ENCODE measurements at regions not wholly inside any gene's neighbourhood (a gene's known extent, or its start where the extent isn't known, plus 50 kb on each side); places are given as distances from the start of the nearest gene placed in this dataset.
"Not testable (repeated sequence)": the region's sequence is repeated elsewhere in the genome, so short reads cannot be mapped to it uniquely, and the experiment has no call there.

DNA sequence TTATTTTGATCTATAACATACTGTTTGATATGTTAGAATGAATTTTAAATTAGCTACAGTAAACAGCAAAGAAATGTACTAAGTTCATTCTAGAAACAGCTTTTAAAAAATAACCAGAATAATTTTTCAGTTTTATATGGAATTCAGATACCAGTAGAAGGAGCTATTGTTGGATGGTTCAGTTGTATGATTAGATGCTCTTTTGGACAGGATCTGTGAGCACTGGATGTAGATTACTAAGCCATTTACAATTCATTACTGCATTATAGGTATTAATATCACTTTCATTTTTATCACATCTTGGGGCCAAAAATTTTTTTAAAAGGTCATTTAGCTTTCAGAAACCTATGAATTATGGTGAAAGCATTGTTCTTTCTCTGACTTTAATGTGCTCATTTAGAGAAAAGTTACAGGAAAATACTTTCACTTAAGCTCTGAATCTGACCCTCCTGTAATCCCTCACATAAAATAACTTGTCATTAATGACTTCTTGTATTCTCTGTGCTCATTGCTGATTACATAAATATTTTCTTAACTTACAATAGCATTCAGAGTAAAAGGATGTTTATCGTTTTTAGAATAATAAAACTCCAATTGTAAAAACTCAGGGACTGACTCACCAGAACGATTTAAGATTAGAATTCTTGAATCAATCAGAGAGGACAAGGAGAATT is 750.2 kb downstream of the SLC4A3 start:
- Histone ChIP-seq H4K8ac (replicated peaks; ENCODE audit: insufficient read length, low read depth, low read length) (no peak overlapping the region), H2BK15ac (ENCODE audit: low read depth, low read length) (no peak overlapping the region), H2AFZ (ENCODE audit: low read length) (no peak overlapping the region), H3K4me1 (ENCODE audit: insufficient read depth, low read length) (peaks cover 12% of the 10 kb centered on the region; the same call in 1 of the 2 replicates), H2BK120ac (ENCODE audit: low read depth, low read length, poor library complexity, severe bottlenecking) (no peak overlapping the region), H2BK12ac (ENCODE audit: insufficient read length, low read depth, low read length) (no peak overlapping the region), H4K20me1 (ENCODE audit: control insufficient read depth, insufficient read depth, insufficient read length) (no peaks in the 10 kb centered on the region), H3K14ac (ENCODE audit: insufficient read depth, low read length) (no peak overlapping the region), H3K18ac (ENCODE audit: insufficient read length, low read depth, low read length) (no peak overlapping the region), H3K79me2 (ENCODE audit: insufficient read depth, low read length) (no peaks in the 10 kb centered on the region), H4K5ac (ENCODE audit: insufficient read length, low read depth, low read length) (no peak overlapping the region), H3K4me2 (ENCODE audit: insufficient read depth, insufficient read length, low read length) (no peak overlapping the region), H3K23ac (ENCODE audit: insufficient read length, low read depth, low read length) (no peak overlapping the region), H2BK5ac (ENCODE audit: insufficient read length, low read length) (no peak overlapping the region), H3K4ac (ENCODE audit: low read depth, low read length) (no peak overlapping the region), H3K56ac (ENCODE audit: insufficient read length, low read depth, low read length) (no peak overlapping the region), H3K23me2 (ENCODE audit: insufficient read length, low read depth, low read length, poor library complexity, severe bottlenecking) (no peaks in the 10 kb centered on the region), H4K91ac (ENCODE audit: insufficient read length, low read depth, low read length) (no peak overlapping the region), H2BK20ac (ENCODE audit: low read depth, low read length, poor library complexity, severe bottlenecking) (no peak overlapping the region), H3T11ph (ENCODE audit: low read length) (no peak overlapping the region), H2AK5ac (ENCODE audit: insufficient read length, low read length) (no peak overlapping the region), H3K27me3 (ENCODE audit: insufficient read depth, low read length) (no peaks in the 10 kb centered on the region), H3K27ac (ENCODE audit: insufficient read length, low read depth, low read length) (no peak overlapping the region), H3K79me1 (ENCODE audit: insufficient read depth, low read depth, low read length, poor library complexity, severe bottlenecking) (no peaks in the 10 kb centered on the region), H3K9me3 (ENCODE audit: control insufficient read depth, low read depth, low read length) (no peaks in the 10 kb centered on the region), H3K9ac (ENCODE audit: extremely low read depth, insufficient read length, low read length) (no peak overlapping the region)
- no peak for TF ChIP-seq CTCF (conservative IDR thresholded peaks at IDR 0.05)
- Mint-ChIP-seq H3K9me3 (peaks cover 29 to 30% of the 10 kb centered on the region in 2 experiments), H3K4me3 (no peak overlapping the region), H3K36me3 (ENCODE audit: insufficient read depth in 1 of 3, low read depth in 3 of 3) (peaks cover 12 to 29% (median 20%) of the 10 kb centered on the region in 3 experiments), H3K4me1 (peaks cover 22 to 26% of the 10 kb centered on the region in 2 experiments), H3K27ac (no peak overlapping the region), H3K27me3 (ENCODE audit: low read depth) (no peaks in the 10 kb centered on the region)
- WGBS (ENCODE audit: extremely low coverage, insufficient read length, low lambda C conversion rate) = no CpG with 5 or more reads among the region's 2 CpGs
- no peak for DNase-seq

DNA sequence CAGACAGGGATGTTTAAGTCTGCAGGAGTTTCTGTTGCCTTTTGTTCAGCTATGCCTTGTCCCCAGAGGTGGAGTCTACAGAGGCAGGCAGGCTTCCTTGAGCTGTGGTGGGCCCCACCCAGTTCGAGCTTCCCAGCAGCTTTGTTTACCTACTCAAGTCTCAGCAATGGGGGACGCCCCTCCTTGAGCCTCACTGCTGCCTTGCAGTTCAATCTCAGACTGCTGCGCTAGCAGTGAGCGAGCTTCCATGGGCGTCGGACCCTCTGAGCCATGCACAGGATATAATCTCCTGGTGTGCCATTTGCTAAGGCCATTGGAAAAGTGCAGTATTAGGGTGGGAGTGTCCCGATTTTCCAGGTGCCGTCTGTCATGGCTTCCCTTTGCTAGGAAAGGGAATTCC is 760.3 kb downstream of the SLC4A3 start:
- not testable (repeated sequence) for H2AFZ ChIP-seq (ENCODE audit: low read length); H3K9ac ChIP-seq (ENCODE audit: extremely low read depth, insufficient read length, low read length); H3K4ac ChIP-seq (ENCODE audit: low read depth, low read length); H2BK15ac ChIP-seq (ENCODE audit: low read depth, low read length); H3K27ac ChIP-seq (ENCODE audit: insufficient read length, low read depth, low read length); H3K9me3 ChIP-seq (ENCODE audit: control insufficient read depth, low read depth, low read length); DNase-seq; H2BK5ac ChIP-seq (ENCODE audit: insufficient read length, low read length); H4K5ac ChIP-seq (ENCODE audit: insufficient read length, low read depth, low read length); H3K27me3 Mint-ChIP-seq (ENCODE audit: low read depth); H3K56ac ChIP-seq (ENCODE audit: insufficient read length, low read depth, low read length); H3K14ac ChIP-seq (ENCODE audit: insufficient read depth, low read length); H4K8ac ChIP-seq (replicated peaks; ENCODE audit: insufficient read length, low read depth, low read length); H3K23ac ChIP-seq (ENCODE audit: insufficient read length, low read depth, low read length); H3K27ac Mint-ChIP-seq; H3T11ph ChIP-seq (ENCODE audit: low read length); H2BK20ac ChIP-seq (ENCODE audit: low read depth, low read length, poor library complexity, severe bottlenecking); H3K4me2 ChIP-seq (ENCODE audit: insufficient read depth, insufficient read length, low read length); H2BK12ac ChIP-seq (ENCODE audit: insufficient read length, low read depth, low read length); H4K91ac ChIP-seq (ENCODE audit: insufficient read length, low read depth, low read length); H2BK120ac ChIP-seq (ENCODE audit: low read depth, low read length, poor library complexity, severe bottlenecking); H3K4me1 ChIP-seq (ENCODE audit: insufficient read depth, low read length); H3K18ac ChIP-seq (ENCODE audit: insufficient read length, low read depth, low read length); H3K23me2 ChIP-seq (ENCODE audit: insufficient read length, low read depth, low read length, poor library complexity, severe bottlenecking); H3K4me3 Mint-ChIP-seq; H2AK5ac ChIP-seq (ENCODE audit: insufficient read length, low read length); H3K79me2 ChIP-seq (ENCODE audit: insufficient read depth, low read length); H4K20me1 ChIP-seq (ENCODE audit: control insufficient read depth, insufficient read depth, insufficient read length); H3K4me1 Mint-ChIP-seq; H3K79me1 ChIP-seq (ENCODE audit: insufficient read depth, low read depth, low read length, poor library complexity, severe bottlenecking); H3K27me3 ChIP-seq (ENCODE audit: insufficient read depth, low read length)
- no CpG with 5 or more reads among the region's 8 CpGs for WGBS (ENCODE audit: extremely low coverage, insufficient read length, low lambda C conversion rate)
- peaks cover 3 to 18% (median 17%) of the 10 kb centered on the region in 3 experiments for H3K36me3 Mint-ChIP-seq (ENCODE audit: insufficient read depth in 1 of 3, low read depth in 3 of 3)
- peaks cover 32 to 43% of the 10 kb centered on the region in 2 experiments for H3K9me3 Mint-ChIP-seq
